Endothelial cell of umbilical vein (primary cell): ENCODE measurements at regions not wholly inside any gene's neighbourhood (a gene's known extent, or its start where the extent isn't known, plus 50 kb on each side); places are given as distances from the start of the nearest gene placed in this dataset.

Experiments used
- BruUV-seq: library from RNA; stranded (reverse); fragments of 400-500 nt; replicated peaks from 2 replicates; lab custom pipeline; 2021; lab: Mats Ljungman, UMichigan
- CTCF ChIA-PET: fragments of 300-600, 350-600 bp; sonication (Branson Sonifier 250); formaldehyde crosslinking; loops from one replicate; lab custom pipeline; 2021; ENCODE audit warnings: antibody characterized with exemption, inconsistent platforms; lab: Charles Lee
- POLR2A ChIA-PET: fragments of 300-600, 350-600 bp; sonication (Branson Sonifier 250); formaldehyde crosslinking; loops from one replicate; lab custom pipeline; 2021; ENCODE audit warnings: antibody characterized with exemption, inconsistent platforms; lab: Charles Lee
- DNase-seq: peaks from one replicate; pipeline ENCODE4 v3.0.0-alpha.2; 2011; ENCODE audit warnings: low read depth, low spot score
- FAIRE-seq: peaks from 2 replicates; lab custom pipeline; 2011; peaks lifted over from hg19 to GRCh38; lab: Jason Lieb, UNC
- H2AFZ ChIP-seq: 2 replicates; pipeline ENCODE4 v1.6.0; 2012; ENCODE audit warnings: low read depth, low read length, control low read depth, inconsistent platforms
- H3K27ac ChIP-seq: 2 replicates; pipeline ENCODE4 v1.5.1; 2011; ENCODE audit warnings: low read depth, mild to moderate bottlenecking, control low read depth, low read length, moderate library complexity; ENCODE audit not compliant: insufficient read depth
- H3K27me3 ChIP-seq, 2 experiments: 2 replicates each; pipeline versions ENCODE4 v1.6.0 to v1.6.1; 2011; ENCODE audit warnings: low read length in 2 of 2, mixed read lengths in 1 of 2; ENCODE audit not compliant: control insufficient read depth in 2 of 2, insufficient read depth in 2 of 2
- H3K36me3 ChIP-seq, 2 experiments: 2 replicates in 1 of 2; 3 replicates in 1 of 2; pipeline ENCODE4 v1.5.1; 2011; ENCODE audit warnings: low read length in 2 of 2, mild to moderate bottlenecking in 1 of 2, moderate library complexity in 1 of 2; ENCODE audit not compliant: control insufficient read depth in 2 of 2, insufficient read depth in 2 of 2; ENCODE audit errors: extremely low read depth in 1 of 2
- H3K4me1 ChIP-seq: 3 replicates; pipeline ENCODE4 v1.5.1; 2011; ENCODE audit warnings: mild to moderate bottlenecking, low read length; ENCODE audit not compliant: control insufficient read depth, insufficient read depth; ENCODE audit errors: extremely low read depth
- H3K4me2 ChIP-seq: 2 replicates; pipeline ENCODE4 v1.6.1; 2011; ENCODE audit warnings: low read length, control low read depth, mixed read lengths; ENCODE audit not compliant: insufficient read depth
- H3K4me3 ChIP-seq, 3 experiments: fragments of 200-600 bp in 1 of 3; sonication (generic), shearing (Covaris generic) in 1 of 3; replicated peaks in 1 of 3; 2 replicates each; pipeline ENCODE4 v1.5.1; 2011 to 2016; ENCODE audit warnings: control low read depth in 3 of 3, low read length in 3 of 3, mild to moderate bottlenecking in 2 of 3, inconsistent platforms in 1 of 3, low read depth in 1 of 3, moderate library complexity in 1 of 3; ENCODE audit not compliant: insufficient read depth in 1 of 3
- H3K79me2 ChIP-seq: 2 replicates; pipeline ENCODE4 v1.6.0; 2012; ENCODE audit warnings: low read length, inconsistent platforms; ENCODE audit not compliant: control insufficient read depth, insufficient read depth
- H3K9ac ChIP-seq: replicated peaks from 2 replicates; pipeline ENCODE3; 2011; ENCODE audit warnings: low read length, control low read depth; ENCODE audit not compliant: insufficient read depth; ENCODE audit errors: extremely low read depth
- H3K9me1 ChIP-seq: replicated peaks from 3 replicates; pipeline ENCODE4 v1.6.0; 2011; ENCODE audit warnings: mild to moderate bottlenecking, low read length; ENCODE audit not compliant: control insufficient read depth, insufficient read depth; ENCODE audit errors: extremely low read depth
- H3K9me3 ChIP-seq: replicated peaks from 2 replicates; pipeline ENCODE4 v1.5.1; 2012; ENCODE audit warnings: low read length, inconsistent platforms; ENCODE audit not compliant: control insufficient read depth, insufficient read depth
- H4K20me1 ChIP-seq: replicated peaks from 2 replicates; pipeline ENCODE3; 2011; ENCODE audit warnings: mild to moderate bottlenecking, low read length; ENCODE audit not compliant: control insufficient read depth, insufficient read depth; ENCODE audit errors: extremely low read depth
- EZH2 ChIP-seq: IDR thresholded peaks from 2 replicates; pipeline ENCODE4 v1.6.1; 2012; ENCODE audit warnings: borderline replicate concordance, low read depth, mild to moderate bottlenecking, moderate library complexity, low read length, inconsistent platforms; ENCODE audit not compliant: severe bottlenecking
- FOS ChIP-seq: IDR thresholded peaks from 2 replicates; pipeline ENCODE4 v1.6.1; 2011; ENCODE audit warnings: mild to moderate bottlenecking, low read length, moderate library complexity, borderline replicate concordance; ENCODE audit not compliant: insufficient read depth
- GATA2 ChIP-seq: IDR thresholded peaks from 2 replicates; pipeline ENCODE4 v1.7.0; 2011; ENCODE audit warnings: low read depth, mild to moderate bottlenecking, moderate library complexity, mixed read lengths, low read length; ENCODE audit not compliant: insufficient read length, insufficient read depth
- JUN ChIP-seq: IDR thresholded peaks from 2 replicates; pipeline ENCODE4 v1.6.1; 2011; ENCODE audit warnings: borderline replicate concordance, low read depth; ENCODE audit not compliant: insufficient read length, insufficient read depth
- MYC ChIP-seq: IDR thresholded peaks from one replicate; pipeline ENCODE4 v1.6.1; 2011; ENCODE audit warnings: mild to moderate bottlenecking, low read depth, low read length
- POLR2A ChIP-seq: IDR thresholded peaks from 2 replicates; pipeline ENCODE4 v1.6.1; 2012; ENCODE audit warnings: low read depth, mild to moderate bottlenecking, control low read depth, low read length
- POLR2AphosphoS5 ChIP-seq: IDR thresholded peaks from 2 replicates; pipeline ENCODE4 v1.6.1; 2012; ENCODE audit warnings: low read depth, mild to moderate bottlenecking, control low read depth, low read length, moderate library complexity; ENCODE audit not compliant: insufficient read depth
- dilution Hi-C: fragments of 300-500 bp; cut with MboI; formaldehyde crosslinking; loops from one replicate; pipeline ENCODE4 v1.15.0; 2019; ENCODE audit warnings: low sequenced_read_pairs; ENCODE audit not compliant: extremely low pct_ligation_motif_present
- intact Hi-C: fragments of 100-400 bp; cut with micrococcal nuclease; formaldehyde crosslinking; loops from one replicate; pipeline ENCODE4 v1.10.0; 2022
- TF ChIP-seq, protein P1 (sequence below), 2 donors: IDR thresholded peaks; 1 replicate in 1 of 2; 2 replicates in 1 of 2; pipeline ENCODE4 v1.5.1; 2011; ENCODE audit warnings: low read length in 2 of 2, mild to moderate bottlenecking in 2 of 2, moderate library complexity in 2 of 2, control low read depth in 1 of 2, inconsistent platforms in 1 of 2, low read depth in 1 of 2; ENCODE audit not compliant: insufficient read depth in 1 of 2; ENCODE audit errors: extremely low read depth in 1 of 2
- TF ChIP-seq, protein P2 (sequence below): IDR thresholded peaks from 2 replicates; pipeline ENCODE4 v1.6.1; 2011; ENCODE audit not compliant: insufficient read depth, insufficient read length

- Histone ChIP-seq H3K4me2 (no peak overlapping the region), H3K27me3 (no peaks in the 10 kb centered on the region), H4K20me1 (no peaks in the 10 kb centered on the region), H3K4me3 (no peak overlapping the region), H3K9me1 (no peaks in the 10 kb centered on the region), H3K27ac (no peak overlapping the region), H3K9me3 (no peaks in the 10 kb centered on the region), H3K9ac (no peak overlapping the region), H3K4me1 (no peaks in the 10 kb centered on the region), H2AFZ (no peak overlapping the region), H3K36me3 (no peaks in the 10 kb centered on the region), H3K79me2 (no peaks in the 10 kb centered on the region)
- dilution Hi-C loops (no loop called here), intact Hi-C loops (no loop called here)
- no TSS peak for BruUV-seq
- POLR2A ChIA-PET = no interaction called here
- FAIRE-seq (no peak), DNase-seq (no peak)
- CTCF ChIA-PET = interaction anchor here (1.1 kb wide), 1 partner anchor 23 kb away, joined by 4 read pairs; no protein-coding TSS in a partner anchor
- TF ChIP-seq, protein P1, sequence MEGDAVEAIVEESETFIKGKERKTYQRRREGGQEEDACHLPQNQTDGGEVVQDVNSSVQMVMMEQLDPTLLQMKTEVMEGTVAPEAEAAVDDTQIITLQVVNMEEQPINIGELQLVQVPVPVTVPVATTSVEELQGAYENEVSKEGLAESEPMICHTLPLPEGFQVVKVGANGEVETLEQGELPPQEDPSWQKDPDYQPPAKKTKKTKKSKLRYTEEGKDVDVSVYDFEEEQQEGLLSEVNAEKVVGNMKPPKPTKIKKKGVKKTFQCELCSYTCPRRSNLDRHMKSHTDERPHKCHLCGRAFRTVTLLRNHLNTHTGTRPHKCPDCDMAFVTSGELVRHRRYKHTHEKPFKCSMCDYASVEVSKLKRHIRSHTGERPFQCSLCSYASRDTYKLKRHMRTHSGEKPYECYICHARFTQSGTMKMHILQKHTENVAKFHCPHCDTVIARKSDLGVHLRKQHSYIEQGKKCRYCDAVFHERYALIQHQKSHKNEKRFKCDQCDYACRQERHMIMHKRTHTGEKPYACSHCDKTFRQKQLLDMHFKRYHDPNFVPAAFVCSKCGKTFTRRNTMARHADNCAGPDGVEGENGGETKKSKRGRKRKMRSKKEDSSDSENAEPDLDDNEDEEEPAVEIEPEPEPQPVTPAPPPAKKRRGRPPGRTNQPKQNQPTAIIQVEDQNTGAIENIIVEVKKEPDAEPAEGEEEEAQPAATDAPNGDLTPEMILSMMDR (IDR thresholded peaks at IDR 0.05; ENCODE audit: extremely low read depth in 1 of 2, insufficient read depth in 1 of 2, low read depth in 1 of 2, low read length in 2 of 2) = no peak
- no peak for TF ChIP-seq EZH2
- TF ChIP-seq FOS = no peak
- TF ChIP-seq POLR2A = no peak
Measured at GRCh38 chr2:236472720-236473495, 96.7 kb upstream of the ACKR3 start.

GRCh38 chr2:236473691-236474090 lies 95.9 kb upstream of the ACKR3 start:
- Histone ChIP-seq H3K4me1 (no peaks in the 10 kb centered on the region), H3K9ac (no peak overlapping the region), H2AFZ (no peak overlapping the region), H3K36me3 (no peaks in the 10 kb centered on the region), H4K20me1 (no peaks in the 10 kb centered on the region), H3K9me1 (no peaks in the 10 kb centered on the region), H3K4me3 (no peak overlapping the region), H3K27me3 (no peaks in the 10 kb centered on the region), H3K79me2 (no peaks in the 10 kb centered on the region), H3K27ac (no peak overlapping the region), H3K4me2 (no peak overlapping the region), H3K9me3 (no peaks in the 10 kb centered on the region)
- TF ChIP-seq GATA2 (no peak), MYC (no peak), POLR2A (no peak), EZH2 (no peak), FOS (no peak), JUN (no peak), POLR2AphosphoS5 (no peak)
- TF ChIP-seq, protein P2, sequence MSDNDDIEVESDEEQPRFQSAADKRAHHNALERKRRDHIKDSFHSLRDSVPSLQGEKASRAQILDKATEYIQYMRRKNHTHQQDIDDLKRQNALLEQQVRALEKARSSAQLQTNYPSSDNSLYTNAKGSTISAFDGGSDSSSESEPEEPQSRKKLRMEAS = no peak
- TF ChIP-seq, protein P1 (IDR thresholded peaks at IDR 0.05; ENCODE audit: extremely low read depth in 1 of 2, insufficient read depth in 1 of 2, low read depth in 1 of 2, low read length in 2 of 2) = no peak
- no peak for DNase-seq
- BruUV-seq = no TSS peak
- ChIA-PET CTCF (interaction anchor here (1.1 kb wide), 1 partner anchor 24 kb away, joined by 4 read pairs; no protein-coding TSS in a partner anchor), POLR2A (no interaction called here)
- FAIRE-seq = no peak
- dilution Hi-C loops = no loop called here
- intact Hi-C loops = no loop called here
